Activated CD8-positive, alpha-beta T cell treated with anti-CD3 and anti-CD28 coated beads for 36 hours (primary cell): ENCODE measurements at regions not wholly inside any gene's neighbourhood (a gene's known extent, or its start where the extent isn't known, plus 50 kb on each side); places are given as distances from the start of the nearest gene placed in this dataset.

Experiments
- ATAC-seq: fragments of 200-7000 bp; cut with Tn5 transposase; one replicate; pipeline ENCODE4 v1.10.0; 2021; ENCODE audit warnings: mild to moderate bottlenecking, moderate library complexity
- CTCF ChIA-PET: fragments of 350-600 bp; sonication (Branson Sonifier 250); formaldehyde crosslinking; loops from one replicate; lab custom pipeline; 2021; ENCODE audit warnings: antibody characterized with exemption; lab: Charles Lee
- POLR2A ChIA-PET: fragments of 350-600 bp; sonication (Branson Sonifier 250); formaldehyde crosslinking; loops from one replicate; lab custom pipeline; 2021; ENCODE audit warnings: antibody characterized with exemption; lab: Charles Lee
- DNase-seq: peaks from one replicate; pipeline ENCODE4 v3.0.0-alpha.2; 2020
- H3K27ac Mint-ChIP-seq: one replicate; pipeline ENCODE4 v1.8.0; 2021; ENCODE audit warnings: mild to moderate bottlenecking, mixed read lengths
- H3K27me3 Mint-ChIP-seq: one replicate; pipeline ENCODE4 v1.8.0; 2021; ENCODE audit warnings: mixed read lengths
- H3K36me3 Mint-ChIP-seq: one replicate; pipeline ENCODE4 v1.8.0; 2021; ENCODE audit warnings: low read depth, mixed read lengths
- H3K4me1 Mint-ChIP-seq: one replicate; pipeline ENCODE4 v1.8.0; 2021; ENCODE audit warnings: low read depth, mixed read lengths
- H3K4me3 Mint-ChIP-seq: one replicate; pipeline ENCODE4 v1.8.0; 2021; ENCODE audit warnings: mild to moderate bottlenecking, moderate library complexity, mixed read lengths
- H3K9me3 Mint-ChIP-seq: one replicate; pipeline ENCODE4 v1.8.0; 2021; ENCODE audit warnings: mixed read lengths
- intact Hi-C: fragments of 100-400 bp; cut with micrococcal nuclease; formaldehyde crosslinking; loops from one replicate; pipeline ENCODE4 v1.10.0; 2022
- TF ChIP-seq, protein P1 (sequence below): fragments of 200-600 bp; IDR thresholded peaks from one replicate; pipeline ENCODE4 v1.8.0; 2022; ENCODE audit warnings: antibody characterized with exemption, mild to moderate bottlenecking

DNA sequence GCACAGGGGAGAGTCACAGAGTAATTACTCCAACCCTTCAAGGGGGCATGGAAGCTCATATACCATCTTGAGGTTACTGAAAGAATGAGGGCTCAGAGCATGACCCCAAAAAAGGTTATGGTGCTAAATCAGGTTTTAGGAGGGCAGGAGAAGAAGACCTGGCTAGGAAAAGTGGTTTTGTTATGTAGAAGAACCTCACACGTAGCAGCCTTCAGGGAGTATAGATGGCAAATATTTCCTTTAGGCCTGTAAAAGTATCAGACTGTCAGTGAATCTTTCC lies 102.0 kb upstream of the PDE5A start:
- Mint-ChIP-seq H3K27me3 (no peaks in the 10 kb centered on the region), H3K9me3 (no peaks in the 10 kb centered on the region), H3K36me3 (no peaks in the 10 kb centered on the region), H3K4me3 (no peak overlapping the region), H3K4me1 (no peaks in the 10 kb centered on the region), H3K27ac (no peak overlapping the region)
- intact Hi-C loops: no loop called here
- ChIA-PET CTCF (no interaction called here), POLR2A (no interaction called here)
- DNase-seq (no peak), ATAC-seq (no peak)
- TF ChIP-seq, protein P1, sequence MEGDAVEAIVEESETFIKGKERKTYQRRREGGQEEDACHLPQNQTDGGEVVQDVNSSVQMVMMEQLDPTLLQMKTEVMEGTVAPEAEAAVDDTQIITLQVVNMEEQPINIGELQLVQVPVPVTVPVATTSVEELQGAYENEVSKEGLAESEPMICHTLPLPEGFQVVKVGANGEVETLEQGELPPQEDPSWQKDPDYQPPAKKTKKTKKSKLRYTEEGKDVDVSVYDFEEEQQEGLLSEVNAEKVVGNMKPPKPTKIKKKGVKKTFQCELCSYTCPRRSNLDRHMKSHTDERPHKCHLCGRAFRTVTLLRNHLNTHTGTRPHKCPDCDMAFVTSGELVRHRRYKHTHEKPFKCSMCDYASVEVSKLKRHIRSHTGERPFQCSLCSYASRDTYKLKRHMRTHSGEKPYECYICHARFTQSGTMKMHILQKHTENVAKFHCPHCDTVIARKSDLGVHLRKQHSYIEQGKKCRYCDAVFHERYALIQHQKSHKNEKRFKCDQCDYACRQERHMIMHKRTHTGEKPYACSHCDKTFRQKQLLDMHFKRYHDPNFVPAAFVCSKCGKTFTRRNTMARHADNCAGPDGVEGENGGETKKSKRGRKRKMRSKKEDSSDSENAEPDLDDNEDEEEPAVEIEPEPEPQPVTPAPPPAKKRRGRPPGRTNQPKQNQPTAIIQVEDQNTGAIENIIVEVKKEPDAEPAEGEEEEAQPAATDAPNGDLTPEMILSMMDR: no peak

DNA sequence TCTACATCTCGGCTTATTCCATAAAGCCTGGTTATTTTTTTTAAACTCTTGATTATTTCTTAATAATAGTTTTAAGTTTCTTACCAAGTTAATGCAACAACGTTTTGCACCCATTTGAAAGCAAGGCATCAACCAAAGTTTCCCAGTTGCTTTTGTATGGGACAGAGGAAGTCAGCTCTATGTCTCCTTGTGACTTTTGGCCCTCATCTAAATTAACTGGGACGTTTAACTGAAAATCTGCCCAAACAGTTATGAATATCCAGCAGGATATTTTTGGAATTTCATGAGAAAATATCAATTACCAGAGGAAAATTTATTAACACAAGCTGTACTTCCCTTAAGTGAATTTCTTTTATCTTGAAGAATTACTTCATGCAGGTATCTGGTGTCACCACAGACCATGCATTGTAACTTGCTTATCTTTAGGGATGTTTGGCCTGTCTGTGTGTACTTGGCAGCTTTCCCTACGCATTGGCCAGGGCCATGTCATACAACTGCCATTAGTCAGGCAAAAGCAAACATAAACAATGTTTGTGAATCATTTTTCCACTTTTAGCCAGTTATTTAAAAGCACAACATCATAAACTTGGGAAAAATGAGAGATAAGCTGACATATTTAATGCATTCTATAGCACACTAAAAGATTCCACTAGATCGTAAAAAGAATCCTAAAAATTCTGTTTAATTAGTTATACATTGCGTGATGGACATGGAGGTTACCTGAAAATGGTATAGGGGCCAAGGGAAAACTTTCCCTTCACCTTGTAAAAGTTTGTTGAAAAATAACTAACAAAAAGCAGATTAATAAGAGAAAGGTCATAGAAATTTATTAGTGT lies 101.4 kb upstream of the PDE5A start:
- Mint-ChIP-seq H3K9me3 (no peaks in the 10 kb centered on the region), H3K4me1 (no peaks in the 10 kb centered on the region), H3K27me3 (no peaks in the 10 kb centered on the region), H3K4me3 (no peak overlapping the region), H3K27ac (no peak overlapping the region), H3K36me3 (no peaks in the 10 kb centered on the region)
- no peak for ATAC-seq
- TF ChIP-seq, protein P1: no peak
- no peak for DNase-seq
- CTCF ChIA-PET: no interaction called here
- intact Hi-C loops: no loop called here
- POLR2A ChIA-PET: no interaction called here

DNA sequence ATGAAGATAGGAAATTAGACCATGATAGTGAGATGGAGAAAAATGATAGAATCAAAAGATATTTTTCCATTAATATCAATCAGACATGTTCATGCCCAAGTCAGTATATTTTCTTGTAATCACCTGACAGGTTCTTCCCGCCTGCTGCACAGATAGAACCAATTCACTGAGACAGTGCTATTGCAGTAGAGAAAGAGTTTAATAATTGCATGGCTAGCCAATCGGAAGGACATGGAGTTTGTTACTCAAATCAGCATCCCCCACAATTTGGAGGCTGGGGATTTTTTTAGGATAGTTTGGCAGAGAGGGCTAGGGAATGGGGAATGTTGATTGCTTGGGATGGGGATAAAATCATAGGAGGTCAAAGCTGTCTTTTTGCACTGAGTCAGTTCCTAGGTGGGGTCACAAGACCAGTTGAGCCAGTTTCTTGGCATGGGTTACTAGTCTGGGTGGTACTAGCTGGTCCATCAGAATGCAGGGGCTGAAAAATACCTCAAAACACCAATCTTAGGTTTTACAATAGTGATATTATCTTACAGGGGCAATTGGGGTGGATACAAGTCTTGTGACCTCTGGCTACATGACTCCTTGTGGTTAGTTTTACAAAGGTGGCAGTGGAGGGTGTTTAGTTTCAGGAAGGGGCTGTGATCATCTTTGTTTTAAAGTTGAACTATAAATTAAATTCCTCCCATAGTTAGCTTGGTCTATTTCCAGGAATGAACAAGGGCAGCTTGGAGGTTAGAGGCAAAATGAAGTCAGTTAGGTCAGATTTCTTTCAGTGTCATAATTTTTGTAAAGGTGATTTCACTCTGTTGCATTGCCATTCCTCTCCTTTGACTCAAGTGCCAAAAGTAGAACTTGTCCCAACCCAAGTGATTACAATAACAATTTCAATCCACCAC lies 100.3 kb upstream of the PDE5A start:
- ATAC-seq: no peak
- H3K4me1 Mint-ChIP-seq: no peaks in the 10 kb centered on the region
- intact Hi-C loops: no loop called here
- POLR2A ChIA-PET: no interaction called here
- no peak for DNase-seq
- H3K9me3 Mint-ChIP-seq: no peaks in the 10 kb centered on the region
- H3K27ac Mint-ChIP-seq: no peak overlapping the region
- CTCF ChIA-PET: no interaction called here
- no peak overlapping the region for H3K4me3 Mint-ChIP-seq
- no peaks in the 10 kb centered on the region for H3K27me3 Mint-ChIP-seq
- TF ChIP-seq, protein P1: no peak
- H3K36me3 Mint-ChIP-seq: no peaks in the 10 kb centered on the region

DNA sequence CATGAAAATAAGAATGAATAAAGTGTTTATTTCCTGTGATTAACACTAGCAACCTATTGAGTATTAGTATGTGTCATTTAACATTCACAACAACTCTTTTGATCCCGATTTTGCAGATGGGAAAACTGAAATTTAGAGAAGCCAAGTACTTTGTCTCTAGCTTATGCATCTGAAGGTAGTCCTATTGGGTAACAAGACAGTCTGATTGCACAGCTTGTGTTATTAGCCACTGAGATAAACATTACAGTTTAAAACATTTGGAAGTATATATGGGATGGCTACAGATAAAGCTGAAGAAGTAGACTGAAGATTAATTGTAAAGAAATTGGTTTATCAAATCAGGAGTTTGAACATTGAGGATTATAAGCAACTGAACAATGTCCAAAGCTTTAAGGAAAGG lies 99.6 kb upstream of the PDE5A start:
- ATAC-seq: no peak
- H3K4me3 Mint-ChIP-seq: no peak overlapping the region
- H3K4me1 Mint-ChIP-seq: no peaks in the 10 kb centered on the region

More for the DNA sequence above, 99.6 kb upstream of the PDE5A start:
- POLR2A ChIA-PET: no interaction called here
- CTCF ChIA-PET: no interaction called here
- Mint-ChIP-seq H3K27ac (no peak overlapping the region), H3K9me3 (no peaks in the 10 kb centered on the region), H3K36me3 (no peaks in the 10 kb centered on the region), H3K27me3 (no peaks in the 10 kb centered on the region)
- DNase-seq: no peak
- intact Hi-C loops: no loop called here
- TF ChIP-seq, protein P1: no peak
